CD4-positive, alpha-beta T cell treated with Interleukin-17A for 4 hours (primary cell): ENCODE measurements at regions not wholly inside any gene's neighbourhood (a gene's known extent, or its start where the extent isn't known, plus 50 kb on each side); places are given as distances from the start of the nearest gene placed in this dataset.

ENCODE experiments used
- DNase-seq: peaks from one replicate; pipeline ENCODE4 v3.0.0-alpha.2; 2020; ENCODE audit warnings: mixed read lengths

- no peak for DNase-seq
Measured at GRCh38 chr11:90803831-90804230, 581.0 kb upstream of the CHORDC1 start.

DNA sequence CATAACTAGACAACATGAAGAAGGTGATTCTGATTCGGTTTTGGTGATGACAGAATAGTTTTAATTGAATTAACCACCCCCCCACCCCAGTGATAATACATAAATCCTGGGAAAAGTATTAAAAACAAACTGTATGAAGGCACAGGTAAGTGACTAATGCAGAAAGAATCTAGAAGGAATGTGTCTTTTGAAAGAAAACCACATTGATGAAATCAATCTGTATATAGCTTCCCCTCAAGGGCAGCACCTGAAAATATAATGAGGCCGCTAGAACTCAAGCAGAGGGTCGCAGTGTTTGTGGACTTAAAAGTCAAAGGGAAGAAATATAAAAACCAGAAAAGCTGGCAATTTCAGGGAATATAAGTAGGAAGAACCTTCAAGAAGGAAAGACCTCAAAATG lies 580.5 kb upstream of the CHORDC1 start:
- DNase-seq: no peak

GRCh38 chr11:90798769-90799168 lies 575.9 kb upstream of the CHORDC1 start:
- DNase-seq: no peak

DNA sequence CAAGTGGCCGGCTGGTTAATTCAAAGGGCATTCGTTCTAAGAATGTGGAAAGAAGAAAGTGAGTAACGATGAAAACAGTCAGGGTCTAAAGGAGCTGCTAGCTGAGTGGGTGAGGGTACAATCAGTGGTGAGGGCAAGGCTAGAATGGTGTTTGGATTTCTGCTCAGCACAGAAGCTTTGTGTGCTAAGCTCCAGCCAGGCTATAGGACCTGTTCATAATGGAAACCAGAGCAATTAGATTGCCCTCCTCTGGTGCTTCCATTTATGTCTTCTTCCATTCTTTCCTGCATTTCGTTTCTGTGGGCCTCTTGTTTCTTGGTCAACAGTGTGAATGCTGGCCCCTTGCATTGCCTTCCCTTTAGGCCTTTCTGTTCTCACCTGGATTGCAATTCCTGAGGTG lies 572.9 kb upstream of the CHORDC1 start:
- no peak for DNase-seq

- no peak for DNase-seq
Measured at GRCh38 chr11:90788961-90789360, 566.1 kb upstream of the CHORDC1 start.

- no peak for DNase-seq
Measured at GRCh38 chr11:90784241-90784814, 561.5 kb upstream of the CHORDC1 start.

DNA sequence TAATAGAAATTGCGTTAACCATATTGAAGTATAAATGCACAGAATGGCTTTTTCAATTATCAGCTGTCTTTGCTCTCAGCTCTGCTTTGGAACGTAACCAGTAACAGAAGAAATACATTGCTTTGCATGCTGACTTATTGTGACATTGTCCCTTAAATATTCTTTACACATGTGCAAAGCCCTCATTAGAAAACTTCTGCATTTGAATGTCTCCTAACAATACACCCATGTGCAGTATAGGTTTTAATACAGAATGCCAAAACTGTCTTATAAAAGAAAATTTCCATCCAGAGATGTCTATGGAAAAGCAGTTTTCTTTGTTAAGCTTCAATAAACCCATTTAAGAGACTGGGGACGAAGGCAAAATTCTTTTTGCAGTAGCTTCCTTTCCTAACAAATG lies 560.3 kb upstream of the CHORDC1 start:
- no peak for DNase-seq

GRCh38 chr11:90779098-90779497 lies 556.2 kb upstream of the CHORDC1 start:
- no peak for DNase-seq

GRCh38 chr11:90775567-90776165 lies 552.8 kb upstream of the CHORDC1 start:
- no peak for DNase-seq

DNA sequence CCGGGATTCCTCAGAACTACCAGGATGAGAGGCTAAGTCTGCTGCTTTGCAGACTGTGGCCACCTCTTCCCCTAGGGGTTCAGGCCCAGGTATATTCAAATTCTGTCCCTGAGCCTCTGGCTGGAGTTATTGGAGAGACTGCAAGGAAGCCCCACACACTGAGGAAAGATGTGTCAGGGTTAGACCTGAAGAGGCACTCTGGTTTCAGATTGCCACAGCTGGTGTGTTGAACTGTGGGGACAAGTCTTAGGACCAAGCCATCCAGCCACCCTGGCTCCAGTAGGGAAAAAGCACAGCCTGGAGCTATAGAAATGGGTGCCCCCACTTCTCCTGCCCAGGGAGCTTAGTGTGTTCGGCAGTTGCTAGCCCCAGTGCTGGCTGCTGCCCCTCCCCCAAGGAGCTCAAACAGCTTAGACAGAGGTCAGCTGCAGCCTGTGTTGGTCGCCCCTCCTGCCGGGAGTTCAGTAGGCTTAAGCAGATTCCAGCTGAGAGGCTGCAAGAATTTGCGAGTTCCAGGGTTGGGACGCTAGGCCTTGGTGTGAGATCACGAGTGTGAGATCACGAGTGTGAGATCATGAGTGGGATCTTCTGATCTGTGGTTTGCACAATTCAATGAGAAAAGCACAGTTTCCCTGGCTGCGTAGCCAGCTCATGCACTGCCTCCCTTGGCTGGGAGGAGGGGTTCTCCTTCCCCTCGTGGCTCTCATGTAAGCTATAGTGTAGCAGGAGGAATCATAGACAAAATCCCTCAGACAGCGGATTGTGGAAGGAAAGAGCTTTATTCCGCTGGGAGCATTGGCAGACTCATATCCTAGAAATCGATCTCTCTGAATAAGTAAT lies 552.1 kb upstream of the CHORDC1 start:
- no peak for DNase-seq

GRCh38 chr11:90770007-90770406 lies 547.2 kb upstream of the CHORDC1 start:
- no peak for DNase-seq

DNA sequence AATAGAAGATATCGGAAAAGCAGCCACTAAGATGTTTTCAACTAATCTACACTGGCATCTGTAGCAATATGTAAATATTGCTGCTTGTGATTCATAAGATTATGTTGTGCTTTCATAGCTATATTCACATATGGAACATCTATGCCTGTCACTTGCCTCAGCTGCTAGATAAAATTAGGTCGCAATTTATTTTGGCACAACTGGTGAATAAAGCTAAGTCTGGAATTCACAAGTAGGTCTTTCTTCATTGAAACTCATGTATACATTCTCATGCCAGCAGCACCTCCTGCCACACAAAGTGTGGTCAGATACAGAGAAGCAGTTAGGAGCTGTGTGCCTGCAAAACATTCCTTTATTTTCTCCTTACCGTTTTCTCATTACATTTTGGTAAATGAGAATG lies 543.3 kb upstream of the CHORDC1 start:
- no peak for DNase-seq

GRCh38 chr11:90764691-90765090 lies 541.8 kb upstream of the CHORDC1 start:
- DNase-seq: no peak

DNA sequence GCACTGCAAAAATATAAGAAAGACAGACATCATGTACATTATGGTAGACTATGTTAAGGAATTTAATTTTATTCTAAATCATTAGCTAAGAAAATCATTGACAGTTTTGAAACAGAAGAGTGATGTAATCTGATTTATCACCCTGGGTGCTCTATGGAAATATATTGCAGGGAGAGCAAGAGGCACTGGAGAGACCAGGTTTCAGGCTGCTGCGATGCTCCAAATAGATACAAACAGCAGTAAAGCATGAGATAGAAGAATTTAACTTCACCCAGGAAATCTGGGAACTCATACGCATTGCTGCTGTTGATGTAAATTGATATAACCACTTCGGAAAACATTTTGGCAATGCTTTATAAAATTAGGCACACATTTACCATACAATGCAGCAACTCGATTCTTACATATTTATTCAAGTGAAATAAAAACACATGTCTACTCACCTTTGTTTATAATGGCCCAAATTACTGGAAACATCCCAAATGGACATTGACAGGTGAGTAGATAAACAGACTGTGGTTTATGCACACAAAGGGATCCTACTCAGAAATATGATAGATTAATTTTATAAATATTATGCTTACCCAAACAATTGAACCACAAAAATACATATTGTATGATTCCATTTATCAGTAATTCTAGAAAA lies 535.1 kb upstream of the CHORDC1 start:
- DNase-seq: no peak

DNA sequence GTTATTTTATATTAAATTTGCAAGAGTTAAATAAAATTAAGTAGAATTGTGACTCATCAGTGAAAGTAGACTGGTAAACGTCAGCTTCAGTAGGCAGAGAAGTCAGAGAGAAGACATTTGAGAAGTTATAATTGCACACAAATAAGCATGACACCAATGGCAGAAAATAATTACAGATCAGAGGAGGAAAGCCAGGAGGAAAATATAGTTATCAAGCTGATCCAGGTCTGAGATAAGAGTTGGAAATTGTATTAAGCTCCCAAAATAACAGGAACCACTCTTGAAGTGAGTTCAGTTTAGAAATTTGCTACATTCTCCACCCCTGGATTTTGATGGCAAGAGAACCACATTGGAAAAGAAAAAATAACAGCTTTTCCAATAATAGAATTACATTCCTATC lies 533.8 kb upstream of the CHORDC1 start:
- DNase-seq: no peak

GRCh38 chr11:90753546-90753945 lies 530.7 kb upstream of the CHORDC1 start:
- no peak for DNase-seq

DNA sequence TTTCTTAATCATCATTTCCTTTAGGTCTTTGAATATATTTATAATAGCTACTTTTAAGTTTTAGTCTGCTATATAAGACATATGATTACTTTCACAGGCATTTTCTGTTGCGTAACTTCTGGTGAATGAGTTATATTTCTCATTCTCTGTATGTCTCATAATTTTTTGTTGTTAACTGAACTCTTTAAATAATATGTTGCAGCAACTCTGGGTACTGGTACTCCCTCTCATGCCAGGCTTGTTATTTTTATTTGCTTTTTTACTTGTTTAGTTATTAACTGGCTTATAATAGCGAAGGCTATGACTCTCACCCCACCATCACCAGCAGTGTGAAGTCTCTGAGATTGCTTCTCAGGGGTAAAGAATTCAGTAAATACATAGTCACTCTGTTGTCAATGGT lies 524.2 kb upstream of the CHORDC1 start:
- no peak for DNase-seq

DNA sequence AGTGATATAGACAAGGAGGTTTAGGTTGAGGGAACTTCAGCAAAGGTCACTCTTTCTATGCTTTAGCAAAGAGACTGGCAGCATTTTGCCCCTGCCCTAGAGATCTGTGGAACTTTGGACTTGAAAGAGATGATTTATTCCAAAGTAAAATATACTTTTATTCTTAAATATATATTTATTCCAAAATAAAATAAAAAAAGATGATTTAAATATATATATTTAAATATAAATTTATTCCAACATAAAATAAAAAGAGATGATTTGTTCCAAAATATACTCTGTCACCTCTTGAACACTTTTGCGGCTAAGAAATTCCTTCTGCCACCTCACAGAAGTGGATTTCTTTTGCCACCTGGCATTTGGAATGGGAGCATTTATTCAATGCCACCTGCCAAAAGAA lies 521.3 kb upstream of the CHORDC1 start:
- DNase-seq: no peak

- no peak for DNase-seq
Measured at GRCh38 chr11:90738799-90739198, 516.0 kb upstream of the CHORDC1 start.

GRCh38 chr11:90737444-90738050 lies 514.7 kb upstream of the CHORDC1 start:
- DNase-seq: no peak

- no peak for DNase-seq
Measured at GRCh38 chr11:90732486-90732885, 509.6 kb upstream of the CHORDC1 start.

DNA sequence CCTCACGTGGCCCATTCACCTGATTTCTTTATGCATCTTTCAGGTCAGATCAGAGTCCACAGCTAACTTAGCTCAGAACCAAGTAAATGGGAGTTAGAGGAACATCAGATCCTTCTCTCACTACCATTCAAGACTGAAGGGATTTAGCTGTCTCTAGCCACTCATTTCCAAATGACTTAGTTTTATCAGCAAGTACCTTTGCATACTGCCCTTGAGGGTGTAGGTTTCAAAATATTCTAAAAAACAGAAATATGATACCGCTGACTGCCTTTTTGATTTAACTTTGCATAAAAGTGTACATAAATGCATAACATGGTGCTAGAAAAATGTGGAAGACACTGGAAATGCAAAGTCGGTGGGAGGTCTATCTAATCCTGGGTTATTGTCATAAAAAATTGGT lies 500.6 kb upstream of the CHORDC1 start:
- DNase-seq: no peak

DNA sequence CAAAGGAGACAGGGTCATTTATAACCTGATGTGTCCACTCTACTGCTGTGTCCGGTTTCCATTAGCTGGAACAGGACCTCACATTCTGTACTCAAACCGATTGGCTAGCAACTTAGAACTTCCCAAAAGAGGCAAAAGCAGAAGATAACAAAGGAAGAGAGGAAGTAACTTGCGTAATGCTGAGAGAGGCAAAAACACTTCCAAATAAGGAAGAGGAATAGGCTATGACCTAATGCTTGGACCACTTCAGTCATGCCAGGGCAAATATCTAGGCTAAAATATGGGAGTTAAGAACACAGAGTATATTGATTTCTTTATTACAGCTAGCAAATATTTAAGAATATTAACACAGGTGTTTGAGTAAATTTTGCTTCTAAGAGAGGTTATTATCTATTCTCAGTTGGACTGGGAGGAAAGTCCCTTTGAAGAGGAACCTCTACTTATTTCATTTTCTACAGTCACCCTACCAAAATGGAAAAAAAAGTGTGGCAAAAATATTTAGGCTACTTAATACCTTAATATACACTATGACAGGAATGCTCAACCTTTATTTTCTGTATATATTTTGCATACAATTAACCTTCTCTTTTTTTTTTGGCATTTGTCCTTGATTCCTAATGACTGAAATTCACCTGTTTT lies 499.8 kb upstream of the CHORDC1 start:
- DNase-seq: no peak
